SW480 (cell line): ENCODE measurements at regions not wholly inside any gene's neighbourhood (a gene's known extent, or its start where the extent isn't known, plus 50 kb on each side); places are given as distances from the start of the nearest gene placed in this dataset.

Experiments used
- DNase-seq: peaks from one replicate; pipeline ENCODE4 v3.0.0-alpha.2; 2016; ENCODE audit warnings: low spot score

DNA sequence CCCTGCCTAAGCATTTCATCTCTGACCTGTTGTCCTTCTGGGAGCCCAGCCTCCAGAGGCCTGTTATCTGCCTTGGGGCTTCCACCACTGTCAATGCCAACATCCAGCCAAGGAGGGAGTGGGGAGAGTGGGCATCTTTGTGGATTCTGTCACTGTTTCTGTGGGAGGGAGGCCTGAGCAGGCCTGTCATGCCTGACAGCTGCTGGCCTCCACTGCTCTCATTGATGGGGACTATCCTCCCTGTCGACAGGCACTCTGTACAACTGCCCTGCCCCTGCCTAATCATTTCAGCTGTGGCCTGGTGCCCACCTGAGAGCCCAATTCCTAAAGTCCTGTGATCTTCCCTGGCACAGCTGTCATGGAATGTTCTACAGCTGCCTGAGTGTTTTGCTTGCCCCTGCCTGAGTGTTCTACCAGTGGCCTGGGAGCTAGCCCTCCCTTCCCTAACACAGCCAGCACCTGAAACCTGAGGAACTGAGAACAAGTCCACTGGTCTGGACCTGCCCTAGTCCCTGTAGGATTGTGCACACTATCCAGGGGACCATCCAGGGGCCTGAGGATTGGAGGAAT, 145.3 kb downstream of the FAM83B start:
- no peak for DNase-seq

DNA sequence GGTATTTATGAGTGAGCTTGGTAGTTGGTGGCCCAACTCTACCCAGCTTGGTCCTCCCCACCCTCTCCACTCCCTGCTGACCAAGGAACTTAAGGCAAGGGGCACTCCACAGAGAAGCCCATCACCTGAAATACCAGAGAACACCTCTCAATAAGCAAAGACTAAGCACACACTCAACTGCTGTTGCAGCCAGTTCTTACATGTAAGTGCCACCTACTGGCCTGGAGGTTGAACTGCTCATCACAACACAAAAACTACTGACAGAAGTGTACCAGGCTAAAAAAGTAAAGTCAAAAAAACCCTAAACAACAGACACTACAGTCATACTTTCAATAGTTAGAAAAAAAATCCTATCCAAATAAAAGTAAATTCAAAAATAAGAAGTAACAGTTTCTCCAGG, 146.2 kb downstream of the FAM83B start:
- DNase-seq, result no peak

DNA sequence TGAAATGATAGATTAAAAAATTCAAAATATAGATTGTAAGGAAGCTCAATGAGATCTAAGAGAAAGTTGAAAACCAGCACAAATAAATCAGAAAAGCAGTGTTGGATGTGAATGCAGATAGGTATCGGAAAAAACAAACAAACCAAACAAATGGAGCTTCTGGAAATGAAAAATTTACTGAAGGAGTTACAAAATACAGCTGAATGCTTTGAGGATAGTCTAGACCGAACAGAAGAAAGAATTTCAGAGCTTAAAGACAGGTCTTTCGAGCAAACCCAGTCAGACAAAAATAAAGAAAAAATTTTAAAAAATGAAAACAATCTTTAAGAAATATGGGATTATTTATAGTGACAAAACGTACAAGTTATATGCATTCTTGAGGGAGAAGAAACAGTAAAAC, 146.7 kb downstream of the FAM83B start:
- no peak for DNase-seq

DNA sequence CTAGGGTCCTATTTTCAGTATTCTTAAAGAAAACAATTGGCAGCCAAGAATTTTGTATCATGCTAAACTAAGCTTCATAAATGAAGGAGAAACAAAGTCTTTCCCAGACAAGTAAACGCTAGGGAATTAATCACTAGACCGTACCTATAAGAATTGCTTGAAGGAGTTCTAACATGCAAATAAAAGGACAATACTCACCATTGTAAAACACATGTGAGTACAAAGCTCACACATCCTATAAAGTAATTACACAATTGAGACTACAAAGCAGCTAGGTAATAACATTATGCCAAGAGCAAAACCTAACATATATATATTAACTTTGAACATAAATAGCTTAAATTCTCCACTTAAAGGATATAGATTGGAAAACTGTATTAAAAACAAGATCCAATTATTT, 147.4 kb downstream of the FAM83B start:
- DNase-seq, result no peak

DNA sequence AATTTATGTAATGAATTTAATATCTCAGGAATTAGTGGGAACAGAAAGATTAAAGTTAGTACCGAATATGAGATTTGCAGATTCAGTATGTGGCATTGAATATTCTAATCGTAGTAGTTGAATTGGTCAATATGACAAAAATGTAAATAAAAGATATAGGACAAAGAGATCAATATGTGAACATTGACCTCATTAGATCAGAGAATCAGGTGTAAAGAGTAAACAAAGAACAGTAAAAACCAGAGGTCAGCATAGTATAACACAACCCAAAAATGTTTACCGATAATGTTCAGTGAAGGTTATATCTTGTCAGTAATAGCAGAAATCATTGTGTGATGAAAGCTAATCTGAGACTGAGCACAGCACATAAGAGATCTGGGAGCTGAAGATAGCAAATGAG, 152.0 kb downstream of the FAM83B start:
- no peak for DNase-seq

DNA sequence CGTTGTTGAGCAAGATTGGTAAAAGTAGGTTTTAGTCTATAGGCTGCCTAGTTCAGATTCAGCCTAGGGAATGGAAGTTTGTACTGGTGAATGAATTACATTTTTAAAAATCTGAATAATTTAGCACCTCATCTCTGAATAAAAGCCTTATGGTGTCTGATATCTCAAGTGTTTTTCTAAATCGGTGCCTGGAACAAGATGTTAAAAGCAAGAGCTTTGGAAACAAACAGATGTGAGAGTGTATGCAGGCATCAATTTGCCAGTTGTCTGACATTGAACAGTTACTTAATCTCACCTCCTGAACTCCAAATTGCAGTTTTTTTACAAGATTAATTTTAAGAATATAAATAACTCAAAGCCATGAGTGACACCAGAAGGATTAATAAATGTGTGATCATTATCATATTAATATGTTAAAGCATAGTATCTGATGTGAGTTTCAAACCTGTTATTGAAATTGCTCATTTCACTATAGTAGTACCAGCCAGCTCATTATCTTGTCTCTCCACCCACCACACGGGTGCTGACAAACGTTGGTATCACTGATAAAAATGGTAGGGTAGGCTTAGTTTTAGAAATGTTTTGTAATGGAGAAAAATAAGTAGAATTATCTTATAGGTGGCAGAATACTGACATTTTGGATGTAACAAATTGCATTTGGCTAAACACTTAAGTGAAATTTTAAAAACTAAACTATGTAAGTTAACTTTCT, 157.3 kb downstream of the FAM83B start:
- DNase-seq, result no peak

DNA sequence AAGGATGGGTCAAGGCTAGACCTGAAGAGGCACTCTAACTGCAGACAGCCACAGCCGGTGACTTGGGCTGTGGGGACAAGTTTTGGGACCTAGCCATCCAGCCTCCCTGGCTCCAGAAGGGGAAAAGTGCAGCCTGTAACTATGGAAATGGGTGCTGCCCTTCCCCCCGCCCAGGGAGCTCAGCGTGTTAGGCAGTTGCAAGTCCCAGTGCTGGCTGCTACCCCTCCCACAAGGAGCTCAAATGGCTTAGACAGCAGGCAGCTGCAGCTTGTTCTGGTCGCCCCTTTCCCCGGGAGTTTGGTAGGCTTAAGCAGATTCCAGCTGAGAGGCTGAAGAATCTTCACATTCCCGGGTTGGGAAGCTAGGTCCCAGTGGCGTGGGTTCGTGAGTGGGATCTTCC, 162.6 kb downstream of the FAM83B start:
- no peak for DNase-seq

DNA sequence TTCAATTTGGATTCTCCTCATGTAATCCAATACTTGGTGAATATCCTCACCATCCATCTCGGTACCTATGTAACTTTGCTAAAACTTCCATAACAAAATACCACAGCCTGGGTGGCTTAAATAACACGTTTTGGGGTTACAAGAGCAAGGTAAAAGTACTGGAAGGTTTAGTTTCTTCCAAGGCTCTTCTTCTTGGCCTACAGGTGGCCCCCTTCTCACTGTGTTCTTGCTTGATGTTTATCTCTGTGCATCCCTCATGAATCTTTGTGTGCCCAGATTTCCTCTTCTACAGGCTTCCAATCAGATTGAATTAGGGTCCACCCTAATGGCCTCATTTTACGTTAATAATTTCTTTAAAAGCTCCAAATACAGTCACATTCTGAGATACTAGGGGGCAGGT, 163.3 kb upstream of the HCRTR2 start:
- DNase-seq, result no peak

DNA sequence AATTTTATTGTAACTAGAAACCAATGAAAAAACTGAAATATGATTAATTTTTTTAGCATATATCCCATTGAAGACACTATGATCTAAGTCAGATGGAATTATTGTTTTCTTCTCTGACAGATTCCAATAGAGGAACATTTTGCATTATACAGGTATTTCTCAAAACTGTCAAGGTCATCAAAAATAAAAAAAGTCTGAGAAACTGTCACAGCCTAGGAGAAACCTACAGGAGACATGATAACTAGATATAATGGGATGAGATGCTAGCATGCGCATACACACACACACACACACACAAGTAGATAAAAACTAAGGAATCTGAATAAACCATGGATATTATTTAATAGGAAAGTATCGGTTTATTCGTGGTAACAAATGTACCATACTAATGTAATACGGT, 161.9 kb upstream of the HCRTR2 start:
- DNase-seq, result no peak

DNA sequence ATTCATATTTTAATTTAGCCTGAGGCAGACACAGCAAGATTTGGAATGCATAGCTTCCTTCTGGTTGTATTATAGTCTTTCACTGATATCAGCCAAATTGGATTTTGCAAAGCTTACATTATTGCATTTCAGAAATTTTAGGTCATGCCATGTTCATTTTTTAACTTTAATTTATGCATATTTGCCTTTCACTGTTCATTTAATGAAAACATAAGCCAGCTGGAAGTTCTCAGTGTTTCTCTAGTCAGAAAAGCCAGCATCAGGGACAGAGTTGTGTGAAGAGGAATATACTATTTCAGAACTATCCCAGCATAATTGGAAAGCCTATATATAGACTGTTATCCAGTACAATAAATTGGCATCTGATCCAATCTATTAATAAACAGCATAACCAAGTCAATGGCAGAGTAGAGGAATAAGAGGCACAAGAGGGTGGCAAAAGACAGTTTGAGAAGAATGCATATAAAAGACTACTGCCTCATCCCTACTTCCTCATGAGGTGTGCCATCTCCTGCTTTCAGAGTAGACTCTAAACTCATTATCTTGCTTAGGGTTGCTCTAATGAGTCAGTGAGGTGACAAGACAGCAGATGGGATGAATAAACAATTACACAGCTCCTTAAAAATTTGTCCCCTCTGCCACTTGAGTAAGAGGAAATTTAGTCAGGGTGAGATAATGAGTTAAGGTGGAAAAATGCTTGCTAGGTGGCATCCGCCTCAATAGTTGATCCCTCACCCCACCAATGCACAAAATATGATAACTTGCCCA, 159.8 kb upstream of the HCRTR2 start:
- no peak for DNase-seq

DNA sequence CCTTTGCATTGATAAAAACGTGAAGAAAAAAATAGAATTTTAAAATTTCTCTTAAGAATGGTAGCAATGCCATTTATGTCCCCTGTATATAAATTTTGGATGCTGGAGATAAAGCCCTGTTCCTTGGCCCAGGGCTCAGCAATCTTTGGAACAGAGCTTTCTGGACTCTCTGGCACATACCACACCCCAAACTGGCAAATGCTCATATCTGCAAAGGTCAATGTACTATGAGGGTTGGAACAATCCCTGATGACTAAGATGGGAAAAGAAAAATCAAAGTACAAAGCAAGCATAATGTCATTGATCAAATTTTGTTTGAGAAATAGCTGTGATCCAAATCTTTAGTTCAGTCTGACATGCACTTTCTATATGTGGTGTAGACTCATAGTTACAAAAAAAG, 158.1 kb upstream of the HCRTR2 start:
- DNase-seq, result no peak

DNA sequence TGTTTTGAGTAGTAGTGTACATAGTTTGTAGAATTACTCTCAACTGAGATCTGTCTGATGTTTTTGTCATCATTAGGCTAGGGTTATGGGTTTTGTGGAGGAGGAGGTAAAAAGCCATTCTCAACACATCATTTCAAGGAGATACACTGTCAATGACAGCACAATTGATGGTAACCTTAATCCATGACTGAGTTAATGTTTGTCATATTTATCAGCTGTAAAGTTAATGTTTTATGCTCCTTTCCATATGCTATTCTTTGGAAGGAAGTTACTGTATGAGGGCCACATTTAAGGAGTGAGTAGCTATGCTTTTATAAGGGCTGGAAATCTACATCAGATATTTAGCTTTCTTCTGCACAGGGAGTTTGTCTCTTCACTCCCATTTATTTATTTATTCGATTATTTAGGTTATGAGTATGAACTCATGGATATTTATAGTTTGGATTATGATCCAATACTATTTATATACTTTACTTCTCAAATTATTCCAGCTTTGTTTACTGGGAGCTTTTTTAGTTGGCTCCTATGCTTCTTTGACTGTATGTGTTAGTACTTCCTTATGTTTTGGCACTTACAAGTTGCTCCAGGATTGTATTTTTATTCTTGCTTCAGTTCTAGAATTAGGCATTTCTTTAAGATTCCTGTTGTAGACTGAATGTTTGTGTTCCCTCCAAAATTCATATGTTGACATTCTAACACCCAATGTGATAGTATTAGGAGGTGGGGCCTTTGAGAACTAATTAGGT, 156.6 kb upstream of the HCRTR2 start:
- DNase-seq, result no peak

DNA sequence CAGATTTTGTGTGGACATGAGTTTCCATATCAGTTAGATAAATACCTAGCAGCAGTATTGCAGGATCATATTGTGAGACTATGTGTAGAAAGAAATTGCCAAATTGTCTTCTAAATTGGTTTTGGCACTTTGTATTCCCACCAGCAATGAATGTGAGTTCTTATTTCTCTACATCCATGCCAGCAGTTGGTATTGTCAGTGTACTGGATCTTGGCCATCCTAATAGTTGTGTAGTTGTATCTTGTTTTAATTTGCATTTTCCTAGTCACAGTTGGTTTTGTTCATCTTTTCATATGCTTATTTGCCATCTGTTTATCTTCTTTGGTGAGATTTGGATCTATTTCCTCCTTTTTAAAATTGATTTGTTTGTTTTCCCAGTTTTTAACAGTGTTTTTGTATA, 154.7 kb upstream of the HCRTR2 start:
- no peak for DNase-seq

DNA sequence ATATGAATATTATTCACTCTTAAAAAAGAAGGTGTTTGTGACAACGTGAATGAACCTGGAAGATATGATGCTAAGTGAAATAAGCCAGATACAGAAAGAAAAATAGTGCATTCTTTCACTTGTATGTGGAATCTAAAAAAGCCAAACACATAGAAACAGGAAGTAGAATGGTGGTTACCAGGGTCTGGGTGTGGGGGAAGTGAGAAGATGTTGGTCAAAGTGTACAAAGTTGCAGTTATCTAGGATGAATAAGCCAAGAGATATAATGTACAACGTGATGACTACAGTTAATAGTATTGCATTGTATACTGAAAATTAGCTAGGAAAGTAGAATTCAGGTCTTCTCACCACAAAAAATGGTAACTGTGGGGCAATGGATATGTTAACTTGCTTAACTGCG, 151.1 kb upstream of the HCRTR2 start:
- no peak for DNase-seq

DNA sequence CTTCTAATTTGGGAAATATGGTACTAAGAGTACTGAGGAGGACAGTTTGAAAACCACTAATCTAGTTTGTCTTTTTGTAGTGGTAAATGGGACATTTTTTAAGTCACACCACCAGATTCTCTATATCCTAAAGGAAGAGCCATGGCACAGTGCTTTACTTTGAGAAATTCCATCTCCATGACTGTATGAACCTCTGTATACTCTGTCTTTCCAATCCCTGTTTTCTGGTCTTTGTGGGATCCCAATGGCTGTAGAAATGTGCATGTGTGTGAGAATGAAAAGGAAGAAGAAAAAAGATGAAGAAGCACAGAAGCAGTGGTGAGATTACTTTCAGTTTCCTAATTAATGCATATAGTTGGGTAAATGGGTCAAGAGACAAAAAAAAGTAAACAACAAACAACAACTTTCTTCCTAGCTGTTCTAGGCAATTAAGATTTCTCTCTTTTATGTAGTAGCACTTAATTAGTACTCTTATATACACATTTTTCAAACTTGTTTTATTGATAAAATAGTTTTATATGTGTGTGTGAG, 141.2 kb upstream of the HCRTR2 start:
- DNase-seq, result no peak

DNA sequence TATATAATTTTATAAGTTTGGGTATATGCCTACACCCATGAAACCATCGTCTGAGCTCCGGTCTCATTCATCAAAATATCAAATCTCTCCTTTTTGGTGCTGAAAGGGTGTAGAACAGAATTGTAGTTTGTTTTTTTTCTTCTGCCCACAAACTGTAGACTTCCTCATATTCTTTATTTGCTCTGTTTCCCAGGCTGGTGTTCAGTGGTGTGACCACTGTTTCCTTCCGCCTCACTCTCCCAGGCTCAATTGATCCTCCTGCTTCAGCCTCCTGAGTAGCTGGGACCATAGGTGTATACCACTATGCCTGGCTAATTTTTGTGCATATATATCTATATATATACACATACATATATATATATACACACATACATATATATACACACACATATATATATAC, 139.6 kb upstream of the HCRTR2 start:
- DNase-seq, result no peak

DNA sequence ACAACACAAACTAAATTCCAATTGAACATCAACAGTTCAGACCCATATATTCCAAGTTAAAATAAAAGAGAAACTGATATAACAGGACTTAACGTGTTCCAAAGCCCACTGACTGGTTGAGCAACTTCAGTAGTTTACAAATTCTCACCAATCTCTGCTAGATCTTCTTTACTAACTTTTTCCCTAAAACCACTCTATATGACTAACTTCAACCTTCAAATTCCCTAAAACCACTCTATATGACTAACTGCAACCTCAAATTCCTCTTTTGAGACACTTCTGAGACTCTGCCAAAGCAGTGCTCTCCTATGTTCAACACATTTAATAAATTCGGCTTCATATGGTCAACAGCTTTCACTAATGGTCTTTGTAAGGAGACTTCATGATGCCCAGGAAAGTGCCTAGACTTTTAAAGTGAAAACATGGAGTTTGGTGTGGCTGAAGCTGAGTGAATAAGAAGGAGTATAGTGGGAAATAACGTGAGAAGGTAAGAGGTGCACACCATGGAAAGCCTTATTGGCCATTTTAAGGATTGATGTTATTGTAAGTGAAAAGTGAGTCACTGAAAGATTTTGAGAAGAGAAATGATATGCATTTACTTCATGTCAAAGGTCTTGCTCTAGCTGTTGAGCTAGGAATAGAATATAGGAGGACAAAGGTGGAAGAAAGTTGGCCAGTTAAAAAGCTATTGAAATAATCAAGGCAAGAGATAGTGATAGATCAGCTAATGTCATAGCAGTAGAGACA, 134.0 kb upstream of the HCRTR2 start:
- DNase-seq, result no peak

DNA sequence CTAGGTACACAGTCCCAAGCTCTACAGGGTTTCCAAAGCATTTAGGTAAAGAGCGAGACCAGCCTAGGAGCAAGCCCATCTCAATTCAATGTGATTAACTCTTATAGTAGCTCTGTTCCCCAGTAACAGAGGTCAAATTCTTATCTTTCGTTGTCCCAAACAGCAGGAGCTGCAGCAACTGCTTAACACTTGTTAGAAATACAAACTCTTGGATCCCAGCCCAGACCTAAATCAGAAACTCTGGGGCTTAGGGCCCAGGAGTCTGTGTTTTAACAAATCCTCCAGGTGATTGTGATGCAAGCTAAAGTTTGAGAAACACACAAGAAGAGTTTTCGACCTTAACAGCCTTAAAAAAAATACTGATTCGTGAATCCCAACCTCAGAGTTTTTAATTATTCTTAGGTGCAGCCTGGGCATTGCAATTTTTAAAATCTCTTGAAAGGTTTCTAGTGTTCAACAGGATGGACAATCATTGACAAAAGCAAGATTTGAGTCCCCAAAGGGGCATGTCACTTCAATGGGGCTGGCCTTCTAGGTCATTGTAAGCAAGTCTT, 127.4 kb upstream of the HCRTR2 start:
- no peak for DNase-seq

DNA sequence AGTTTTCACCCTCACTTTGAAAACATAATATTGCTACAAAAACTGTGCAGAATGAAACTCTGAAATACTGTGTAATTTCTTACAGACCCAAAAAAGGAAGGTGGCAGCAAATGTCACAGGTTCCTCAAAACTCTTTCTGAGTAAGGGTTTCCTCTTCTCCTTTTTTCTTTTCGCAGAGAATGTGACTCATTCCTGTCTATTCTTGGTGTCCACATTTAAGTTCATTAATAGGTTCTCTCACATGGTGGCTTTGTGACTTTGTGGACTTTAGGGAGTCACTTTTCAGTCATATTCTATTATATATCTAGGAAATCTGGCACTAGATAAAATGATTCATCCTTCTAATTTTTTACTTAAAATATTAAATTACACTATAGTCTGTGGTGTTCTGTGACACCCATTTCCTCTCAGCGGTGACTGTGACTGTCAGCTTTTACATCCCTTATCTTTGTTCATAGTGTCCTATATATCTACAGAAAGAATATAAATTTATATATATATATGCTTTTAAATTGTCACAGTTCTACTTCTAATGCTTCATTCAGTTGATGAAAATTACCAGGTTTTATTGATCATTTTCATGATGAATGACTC, 126.8 kb upstream of the HCRTR2 start:
- DNase-seq, result no peak

DNA sequence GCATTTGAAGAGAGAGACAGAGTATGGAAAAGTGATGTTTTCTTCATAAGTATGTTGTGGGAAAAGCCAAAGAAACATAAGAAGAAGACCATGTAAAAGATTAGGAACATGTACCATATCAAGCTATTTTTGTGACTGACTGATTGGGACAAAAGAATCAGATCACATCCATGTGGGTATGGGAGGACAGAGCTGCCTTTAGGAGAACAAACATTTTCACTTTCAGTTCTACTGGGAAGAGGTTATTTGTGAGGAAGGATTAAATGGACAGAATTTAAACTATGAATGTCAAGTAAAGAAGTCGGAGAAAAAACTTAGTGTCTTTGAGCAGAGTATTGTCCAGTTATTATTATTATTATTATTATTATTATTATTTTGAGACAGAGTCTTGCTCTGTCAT, 124.4 kb upstream of the HCRTR2 start:
- DNase-seq, result no peak

DNA sequence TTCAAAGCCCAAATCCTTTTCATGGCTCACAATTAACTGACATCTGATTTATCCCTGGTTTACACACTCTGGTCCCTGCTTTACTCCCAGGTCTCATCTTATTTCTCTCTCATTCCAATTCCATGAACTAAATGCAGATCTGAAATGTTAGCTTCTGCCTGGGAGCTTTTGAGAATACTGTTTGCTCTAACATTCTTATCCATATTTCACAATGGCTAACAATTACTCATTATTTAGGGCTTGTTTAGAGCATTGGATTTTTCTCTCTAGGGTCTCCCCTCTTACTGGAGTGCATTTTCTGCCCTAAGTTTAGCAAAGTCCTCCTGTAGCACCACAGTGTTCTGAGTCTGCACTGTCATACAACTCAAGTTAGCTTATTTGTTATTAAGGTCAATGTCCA, 121.5 kb upstream of the HCRTR2 start:
- no peak for DNase-seq
